ENCODE measurements at regions not wholly inside any gene's neighbourhood (a gene's known extent, or its start where the extent isn't known, plus 50 kb on each side); places are given as distances from the start of the nearest gene placed in this dataset. TPM values are rescaled to one million over a fixed set of nuclear protein-coding genes. Genes with fewer than 3 reads are reported as not detected.

GRCh38 chr3:73709712-73710111, 85.0 kb upstream of the PDZRN3 start:
- no peak for DNase-seq (ENCODE audit: low spot score)

- DNase-seq (ENCODE audit: low spot score), result no peak
These were observed 84.2 kb upstream of the PDZRN3 start for GRCh38 chr3:73708956-73709355.

- no peak for DNase-seq (ENCODE audit: low spot score)
These were observed 83.0 kb upstream of the PDZRN3 start for GRCh38 chr3:73707772-73708171.

GRCh38 chr3:73706771-73707170, 82.0 kb upstream of the PDZRN3 start:
- no peak for DNase-seq (ENCODE audit: low spot score)

- DNase-seq (ENCODE audit: low spot score), result no peak
These were observed 81.1 kb upstream of the PDZRN3 start for GRCh38 chr3:73705792-73706191.

GRCh38 chr3:73699327-73699726, 74.6 kb upstream of the PDZRN3 start:
- no peak for DNase-seq (ENCODE audit: low spot score)

GRCh38 chr3:73697020-73697419, 72.3 kb upstream of the PDZRN3 start:
- DNase-seq (ENCODE audit: low spot score), result no peak

- DNase-seq (ENCODE audit: low spot score), result no peak
These were observed 71.1 kb upstream of the PDZRN3 start for GRCh38 chr3:73695841-73696240.

GRCh38 chr3:73694983-73695757, 70.4 kb upstream of the PDZRN3 start:
- DNase-seq (ENCODE audit: low spot score), result no peak

GRCh38 chr3:73687106-73688004, 62.6 kb upstream of the PDZRN3 start:
- no peak for DNase-seq (ENCODE audit: low spot score)

GRCh38 chr3:73685061-73685460, 60.3 kb upstream of the PDZRN3 start:
- DNase-seq (ENCODE audit: low spot score), result peak; percentile 1

- DNase-seq (ENCODE audit: low spot score), result no peak
These were observed 59.0 kb upstream of the PDZRN3 start for GRCh38 chr3:73683706-73684105.

GRCh38 chr3:73681610-73682009, 56.9 kb upstream of the PDZRN3 start:
- DNase-seq (ENCODE audit: low spot score), result no peak

GRCh38 chr3:73681198-73681597, 56.5 kb upstream of the PDZRN3 start:
- no peak for DNase-seq (ENCODE audit: low spot score)

GRCh38 chr3:73680391-73681095, 55.8 kb upstream of the PDZRN3 start:
- DNase-seq (ENCODE audit: low spot score), result no peak

GRCh38 chr3:73677336-73678024, 52.7 kb upstream of the PDZRN3 start:
- no peak for DNase-seq (ENCODE audit: low spot score)

Small RNAs in the stretch of these regions (small RNA-seq; reads per million reads assigned to genes)
- not detected for gene RF00017

Measured in HT-29 (cell line).